ENCODE measurements at regions not wholly inside any gene's neighbourhood (a gene's known extent, or its start where the extent isn't known, plus 50 kb on each side); places are given as distances from the start of the nearest gene placed in this dataset.

DNA sequence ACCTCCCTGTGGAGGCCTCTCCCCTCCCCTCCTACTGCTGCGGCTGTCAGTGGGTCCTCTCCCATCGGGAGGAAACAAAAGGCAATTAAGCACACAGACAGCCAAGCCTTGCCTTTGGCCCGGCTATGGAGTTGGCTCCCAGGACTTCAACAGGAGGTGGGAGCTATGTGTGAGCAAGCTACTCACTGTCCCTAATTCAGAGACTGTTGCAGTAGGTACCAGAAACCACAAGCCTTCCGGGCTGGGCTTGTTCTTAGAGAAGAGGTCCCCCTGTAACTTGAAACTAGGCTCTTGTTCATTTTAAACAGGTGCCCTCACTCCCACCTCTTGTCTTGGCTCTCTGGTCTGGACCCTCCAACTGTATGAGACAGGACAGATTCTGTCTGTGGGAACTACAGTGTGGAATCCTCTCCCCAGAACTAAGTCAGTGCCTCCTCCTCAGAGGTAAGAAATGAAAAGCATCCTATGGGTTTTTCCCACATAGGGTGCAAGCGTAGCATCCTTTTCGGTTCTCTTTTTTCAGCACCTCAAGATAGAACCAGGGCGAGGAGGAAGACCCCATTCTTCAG is 561.1 kb downstream of the EBF1 start:
- Mint-ChIP-seq H3K4me3 (no peak overlapping the region), H3K27ac (no peak overlapping the region), H3K36me3 (ENCODE audit: low read depth) (no peaks in the 10 kb centered on the region), H3K4me1 (no peaks in the 10 kb centered on the region), H3K27me3 (peaks cover 27% of the 10 kb centered on the region)
- DNase-seq = no peak
- no peak for ATAC-seq
- H3K9me3 ChIP-seq (ENCODE audit: control insufficient read depth, low read length, poor library complexity, severe bottlenecking) = no peaks in the 10 kb centered on the region

- H3K9me3 ChIP-seq (ENCODE audit: control insufficient read depth, low read length, poor library complexity, severe bottlenecking) = no peaks in the 10 kb centered on the region
- Mint-ChIP-seq H3K36me3 (ENCODE audit: low read depth) (no peaks in the 10 kb centered on the region), H3K27me3 (peaks cover 33% of the 10 kb centered on the region)
These were observed 562.4 kb downstream of the EBF1 start for GRCh38 chr5:158537366-158537765.

GRCh38 chr5:158534203-158534602 is 565.5 kb downstream of the EBF1 start:
- no peaks in the 10 kb centered on the region for H3K9me3 ChIP-seq (ENCODE audit: control insufficient read depth, low read length, poor library complexity, severe bottlenecking)
- H3K27me3 Mint-ChIP-seq = peaks cover 29% of the 10 kb centered on the region
- H3K4me3 Mint-ChIP-seq = no peak overlapping the region
- H3K27ac Mint-ChIP-seq = no peak overlapping the region
- no peaks in the 10 kb centered on the region for H3K36me3 Mint-ChIP-seq (ENCODE audit: low read depth)
- no peaks in the 10 kb centered on the region for H3K4me1 Mint-ChIP-seq
- ATAC-seq (no peak), DNase-seq (no peak)

More at GRCh38 chr5:158537366-158537765, 562.4 kb downstream of the EBF1 start:
- DNase-seq (no peak), ATAC-seq (no peak)
- no peak overlapping the region for H3K4me3 Mint-ChIP-seq
- no peak overlapping the region for H3K27ac Mint-ChIP-seq
- no peaks in the 10 kb centered on the region for H3K4me1 Mint-ChIP-seq

GRCh38 chr5:158532739-158533138 is 567.0 kb downstream of the EBF1 start:
- ATAC-seq (no peak), DNase-seq (no peak)
- H3K36me3 Mint-ChIP-seq (ENCODE audit: low read depth) = no peaks in the 10 kb centered on the region
- H3K27me3 Mint-ChIP-seq = peaks cover 25% of the 10 kb centered on the region
- H3K27ac Mint-ChIP-seq = no peak overlapping the region
- H3K9me3 ChIP-seq (ENCODE audit: control insufficient read depth, low read length, poor library complexity, severe bottlenecking) = no peaks in the 10 kb centered on the region
- H3K4me1 Mint-ChIP-seq = no peaks in the 10 kb centered on the region
- no peak overlapping the region for H3K4me3 Mint-ChIP-seq

- peaks cover 17% of the 10 kb centered on the region for H3K27me3 Mint-ChIP-seq
- H3K4me3 Mint-ChIP-seq = no peak overlapping the region
- H3K9me3 ChIP-seq (ENCODE audit: control insufficient read depth, low read length, poor library complexity, severe bottlenecking) = no peaks in the 10 kb centered on the region
- H3K4me1 Mint-ChIP-seq = no peaks in the 10 kb centered on the region
- no peaks in the 10 kb centered on the region for H3K36me3 Mint-ChIP-seq (ENCODE audit: low read depth)
- H3K27ac Mint-ChIP-seq = no peak overlapping the region
- no peak for ATAC-seq
- DNase-seq = no peak
These were observed 567.9 kb downstream of the EBF1 start for GRCh38 chr5:158531860-158532259.

DNA sequence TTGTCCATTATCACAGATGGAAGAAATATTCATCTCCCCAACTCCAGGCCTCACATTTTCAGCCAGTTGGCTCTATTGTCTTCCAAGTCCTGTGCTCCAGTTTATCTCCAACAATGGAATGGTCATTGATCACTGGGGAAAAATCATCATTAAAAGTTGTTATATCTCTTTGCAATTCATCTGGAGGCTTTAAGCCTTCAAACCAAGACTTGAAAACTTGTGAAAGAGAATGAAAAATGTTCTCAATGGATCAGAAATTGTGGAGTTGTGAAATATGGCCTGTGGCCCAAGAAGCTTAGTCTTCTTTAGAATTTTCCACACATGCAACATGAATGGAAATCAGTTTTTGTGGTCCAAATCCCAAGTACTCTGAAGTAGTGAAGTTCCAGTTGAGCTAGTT is 569.6 kb downstream of the EBF1 start:
- ATAC-seq = no peak
- H3K27me3 Mint-ChIP-seq = peaks cover 17% of the 10 kb centered on the region
- no peak overlapping the region for H3K27ac Mint-ChIP-seq
- H3K4me1 Mint-ChIP-seq = peaks cover 2% of the 10 kb centered on the region
- H3K9me3 ChIP-seq (ENCODE audit: control insufficient read depth, low read length, poor library complexity, severe bottlenecking) = no peaks in the 10 kb centered on the region
- no peak for DNase-seq
- H3K36me3 Mint-ChIP-seq (ENCODE audit: low read depth) = no peaks in the 10 kb centered on the region
- H3K4me3 Mint-ChIP-seq = no peak overlapping the region

- no peak for DNase-seq
These were observed 570.3 kb downstream of the EBF1 start for GRCh38 chr5:158529454-158529853.

DNA sequence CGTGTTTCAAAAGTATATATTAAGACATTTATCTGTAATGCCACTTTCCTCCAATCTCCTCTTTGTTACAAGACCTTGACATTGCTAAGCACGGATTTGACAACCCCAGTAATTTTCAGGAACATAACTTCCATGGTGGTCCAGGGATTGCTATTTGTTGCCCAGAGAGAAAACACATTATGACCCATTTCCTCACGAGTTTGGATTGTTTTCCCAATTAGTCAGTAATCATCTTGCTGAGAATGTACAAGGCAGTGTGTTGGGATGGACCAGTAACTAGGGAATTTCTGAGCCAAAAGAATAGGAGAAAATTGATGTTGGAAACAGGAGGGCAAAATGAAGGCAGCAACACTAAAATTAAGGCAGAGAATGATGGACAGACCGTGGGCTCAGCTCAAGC is 574.1 kb downstream of the EBF1 start:
- no peaks in the 10 kb centered on the region for H3K36me3 Mint-ChIP-seq (ENCODE audit: low read depth)
- H3K4me3 Mint-ChIP-seq = no peak overlapping the region
- H3K4me1 Mint-ChIP-seq = peaks cover 2% of the 10 kb centered on the region
- no peak for DNase-seq
- no peak overlapping the region for H3K27ac Mint-ChIP-seq
- ATAC-seq = no peak
- H3K9me3 ChIP-seq (ENCODE audit: control insufficient read depth, low read length, poor library complexity, severe bottlenecking) = no peaks in the 10 kb centered on the region
- H3K27me3 Mint-ChIP-seq = peaks cover 16% of the 10 kb centered on the region

More at GRCh38 chr5:158529454-158529853, 570.3 kb downstream of the EBF1 start:
- no peak overlapping the region for H3K27ac Mint-ChIP-seq
- H3K4me3 Mint-ChIP-seq = no peak overlapping the region
- peaks cover 20% of the 10 kb centered on the region for H3K27me3 Mint-ChIP-seq
- ATAC-seq = no peak
- H3K4me1 Mint-ChIP-seq = peaks cover 2% of the 10 kb centered on the region
- no peaks in the 10 kb centered on the region for H3K36me3 Mint-ChIP-seq (ENCODE audit: low read depth)
- no peaks in the 10 kb centered on the region for H3K9me3 ChIP-seq (ENCODE audit: control insufficient read depth, low read length, poor library complexity, severe bottlenecking)

GRCh38 chr5:158524070-158524469 is 575.6 kb downstream of the EBF1 start:
- Mint-ChIP-seq H3K27me3 (peaks cover 16% of the 10 kb centered on the region), H3K4me1 (peaks cover 2% of the 10 kb centered on the region), H3K27ac (no peak overlapping the region), H3K4me3 (no peak overlapping the region), H3K36me3 (ENCODE audit: low read depth) (no peaks in the 10 kb centered on the region)
- no peaks in the 10 kb centered on the region for H3K9me3 ChIP-seq (ENCODE audit: control insufficient read depth, low read length, poor library complexity, severe bottlenecking)
- DNase-seq (no peak), ATAC-seq (no peak)

- no peak for ATAC-seq
- Mint-ChIP-seq H3K4me1 (peaks cover 2% of the 10 kb centered on the region), H3K27me3 (peaks cover 16% of the 10 kb centered on the region), H3K27ac (no peak overlapping the region), H3K4me3 (no peak overlapping the region), H3K36me3 (ENCODE audit: low read depth) (no peaks in the 10 kb centered on the region)
- H3K9me3 ChIP-seq (ENCODE audit: control insufficient read depth, low read length, poor library complexity, severe bottlenecking) = no peaks in the 10 kb centered on the region
- no peak for DNase-seq
These were observed 576.9 kb downstream of the EBF1 start for GRCh38 chr5:158522776-158523175.

GRCh38 chr5:158521995-158522394 is 577.7 kb downstream of the EBF1 start:
- ATAC-seq = no peak
- Mint-ChIP-seq H3K36me3 (ENCODE audit: low read depth) (no peaks in the 10 kb centered on the region), H3K4me3 (no peak overlapping the region), H3K27me3 (peaks cover 16% of the 10 kb centered on the region), H3K4me1 (peaks cover 2% of the 10 kb centered on the region), H3K27ac (no peak overlapping the region)
- H3K9me3 ChIP-seq (ENCODE audit: control insufficient read depth, low read length, poor library complexity, severe bottlenecking) = no peaks in the 10 kb centered on the region
- no peak for DNase-seq

DNA sequence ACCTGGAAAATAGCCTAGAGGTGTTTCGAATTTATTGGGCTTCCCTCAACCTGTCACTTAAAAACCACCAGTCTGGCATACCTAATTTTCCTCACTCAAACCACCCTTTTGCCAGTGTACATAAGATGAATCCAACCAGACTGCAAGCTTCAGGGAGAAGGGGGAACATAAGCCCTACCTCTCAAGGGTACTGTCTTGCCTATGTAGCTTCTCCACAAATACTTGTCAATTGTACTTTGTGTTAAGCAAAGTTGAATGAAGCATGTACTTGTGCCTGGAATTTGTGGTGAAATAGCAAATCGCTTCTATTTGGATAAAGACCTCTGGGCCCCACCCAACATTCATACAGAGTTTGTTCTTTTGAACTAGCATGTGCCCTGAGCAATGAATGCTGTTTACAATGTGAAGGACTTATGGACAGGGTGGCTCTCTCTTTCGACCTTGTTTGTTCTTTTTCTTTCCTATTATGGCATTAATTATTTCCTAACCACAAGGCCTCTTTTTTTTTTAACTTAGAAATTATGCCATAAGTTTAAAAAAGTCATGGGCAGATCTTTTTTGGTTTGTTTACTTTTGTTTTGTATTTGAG is 580.2 kb downstream of the EBF1 start:
- H3K27me3 Mint-ChIP-seq = peaks cover 12% of the 10 kb centered on the region
- no peak overlapping the region for H3K27ac Mint-ChIP-seq
- DNase-seq (no peak), ATAC-seq (no peak)
- no peaks in the 10 kb centered on the region for H3K4me1 Mint-ChIP-seq
- no peak overlapping the region for H3K4me3 Mint-ChIP-seq
- H3K36me3 Mint-ChIP-seq (ENCODE audit: low read depth) = no peaks in the 10 kb centered on the region
- no peaks in the 10 kb centered on the region for H3K9me3 ChIP-seq (ENCODE audit: control insufficient read depth, low read length, poor library complexity, severe bottlenecking)

- no peaks in the 10 kb centered on the region for H3K36me3 Mint-ChIP-seq (ENCODE audit: low read depth)
- no peaks in the 10 kb centered on the region for H3K9me3 ChIP-seq (ENCODE audit: control insufficient read depth, low read length, poor library complexity, severe bottlenecking)
- DNase-seq (no peak), ATAC-seq (no peak)
- peaks cover 5% of the 10 kb centered on the region for H3K4me1 Mint-ChIP-seq
- H3K4me3 Mint-ChIP-seq = no peak overlapping the region
- no peak overlapping the region for H3K27ac Mint-ChIP-seq
- H3K27me3 Mint-ChIP-seq = no peaks in the 10 kb centered on the region
These were observed 583.2 kb downstream of the EBF1 start for GRCh38 chr5:158516521-158516920.

- no peaks in the 10 kb centered on the region for H3K27me3 Mint-ChIP-seq
- peaks cover 5% of the 10 kb centered on the region for H3K4me1 Mint-ChIP-seq
- H3K27ac Mint-ChIP-seq = no peak overlapping the region
- no peak overlapping the region for H3K4me3 Mint-ChIP-seq
- ATAC-seq = no peak
- H3K36me3 Mint-ChIP-seq (ENCODE audit: low read depth) = no peaks in the 10 kb centered on the region
- DNase-seq = no peak
- no peaks in the 10 kb centered on the region for H3K9me3 ChIP-seq (ENCODE audit: control insufficient read depth, low read length, poor library complexity, severe bottlenecking)
These were observed 584.7 kb downstream of the EBF1 start for GRCh38 chr5:158514986-158515359.
